Fibroblast of the aortic adventitia (primary cell): ENCODE measurements at regions not wholly inside any gene's neighbourhood (a gene's known extent, or its start where the extent isn't known, plus 50 kb on each side); places are given as distances from the start of the nearest gene placed in this dataset.

Experiments used
- DNase-seq: peaks from one replicate; pipeline ENCODE4 v3.0.0-alpha.2; 2010; ENCODE audit warnings: low read depth
- H3K4me3 ChIP-seq: 2 replicates; pipeline ENCODE4 v1.5.1; 2011; ENCODE audit warnings: low read depth, mild to moderate bottlenecking, control low read depth, low read length, moderate library complexity
- CTCF ChIP-seq: IDR thresholded peaks from 2 replicates; pipeline ENCODE4 v1.5.1; 2011; ENCODE audit warnings: mild to moderate bottlenecking, low read length, control low read depth, inconsistent platforms; ENCODE audit not compliant: insufficient read depth

- H3K4me3 ChIP-seq = no peak overlapping the region
- no peak for DNase-seq
- no peak for TF ChIP-seq CTCF
Measured at GRCh38 chr1:199767700-199768099, 259.8 kb upstream of the NR5A2 start.

- no peak for TF ChIP-seq CTCF
- no peak overlapping the region for H3K4me3 ChIP-seq
- DNase-seq = no peak
Measured at GRCh38 chr1:199774433-199775089, 252.9 kb upstream of the NR5A2 start.

GRCh38 chr1:199776768-199777497 lies 250.6 kb upstream of the NR5A2 start:
- TF ChIP-seq CTCF = no peak
- DNase-seq = no peak
- no peak overlapping the region for H3K4me3 ChIP-seq

- TF ChIP-seq CTCF = no peak
- DNase-seq = no peak
- H3K4me3 ChIP-seq = no peak overlapping the region
Measured at GRCh38 chr1:199778324-199778955, 249.1 kb upstream of the NR5A2 start.

- no peak overlapping the region for H3K4me3 ChIP-seq
- no peak for DNase-seq
- no peak for TF ChIP-seq CTCF
Measured at GRCh38 chr1:199780091-199780490, 247.4 kb upstream of the NR5A2 start.

GRCh38 chr1:199780948-199781670 lies 246.4 kb upstream of the NR5A2 start:
- no peak overlapping the region for H3K4me3 ChIP-seq
- no peak for TF ChIP-seq CTCF
- peak; percentile 34 for DNase-seq
